NCI-H2196 treated with DMSO at 0.1 percent for 48 hours (cell line): ENCODE measurements at regions not wholly inside any gene's neighbourhood (a gene's known extent, or its start where the extent isn't known, plus 50 kb on each side); places are given as distances from the start of the nearest gene placed in this dataset.

Experiments used
- DNase-seq: peaks from one replicate; lab custom pipeline; 2025; ENCODE audit not compliant: unreplicated experiment; lab: John Stamatoyannopoulos, UW

GRCh38 chr6:168228676-168229367 is 90.8 kb downstream of the DACT2 start:
- DNase-seq, result no peak

- DNase-seq, result no peak
Observed at GRCh38 chr6:168227840-168228239, 91.7 kb downstream of the DACT2 start.

- DNase-seq, result no peak
Observed at GRCh38 chr6:168226902-168227318, 92.7 kb downstream of the DACT2 start.

GRCh38 chr6:168226061-168226752 is 93.4 kb downstream of the DACT2 start:
- DNase-seq, result no peak

GRCh38 chr6:168225471-168225911 is 94.1 kb downstream of the DACT2 start:
- no peak for DNase-seq

- no peak for DNase-seq
Observed at GRCh38 chr6:168223755-168224154, 95.8 kb downstream of the DACT2 start.

- no peak for DNase-seq
Observed at GRCh38 chr6:168223150-168223549, 96.4 kb downstream of the DACT2 start.

- DNase-seq, result no peak
Observed at GRCh38 chr6:168222115-168223043, 97.2 kb downstream of the DACT2 start.

GRCh38 chr6:168221497-168222079 is 98.0 kb downstream of the DACT2 start:
- no peak for DNase-seq

- no peak for DNase-seq
Observed at GRCh38 chr6:168221000-168221399, 98.6 kb downstream of the DACT2 start.

- DNase-seq, result no peak
Observed at GRCh38 chr6:168219804-168220203, 99.8 kb downstream of the DACT2 start.

GRCh38 chr6:168218785-168219566 is 100.6 kb downstream of the DACT2 start:
- no peak for DNase-seq

GRCh38 chr6:168217880-168218537 is 101.6 kb downstream of the DACT2 start:
- peak; percentile 2 for DNase-seq

GRCh38 chr6:168217216-168217879 is 102.2 kb downstream of the DACT2 start:
- DNase-seq, result no peak

GRCh38 chr6:168216751-168217191 is 102.8 kb downstream of the DACT2 start:
- DNase-seq, result no peak

GRCh38 chr6:168216117-168216516 is 103.5 kb downstream of the DACT2 start:
- DNase-seq, result no peak

GRCh38 chr6:168215121-168215808 is 104.3 kb downstream of the DACT2 start:
- DNase-seq, result no peak

- no peak for DNase-seq
Observed at GRCh38 chr6:168214586-168215104, 104.9 kb downstream of the DACT2 start.
